OCI-LY7 (cell line): ENCODE measurements at regions not wholly inside any gene's neighbourhood (a gene's known extent, or its start where the extent isn't known, plus 50 kb on each side); places are given as distances from the start of the nearest gene placed in this dataset.
A peak's percentile ranks its signal among the peaks of the same experiment; 100 is the strongest.

Experiments
- BruUV-seq: library from RNA; stranded (reverse); fragments of 400-500 nt; replicated peaks from 2 replicates; lab custom pipeline; 2021; lab: Mats Ljungman, UMichigan
- CTCF ChIA-PET: fragments of 300-600 bp; sonication (Branson Sonifier 250); formaldehyde crosslinking; loops from one replicate; lab custom pipeline; 2022; ENCODE audit warnings: antibody characterized with exemption; ENCODE audit not compliant: unreplicated experiment; lab: Charles Lee
- POLR2A ChIA-PET: fragments of 300-600 bp; sonication (Branson Sonifier 250); formaldehyde crosslinking; loops from one replicate; lab custom pipeline; 2022; ENCODE audit warnings: antibody characterized with exemption; lab: Charles Lee
- DNase-seq: peaks from one replicate; pipeline ENCODE4 v3.0.0-alpha.2; 2015; ENCODE audit warnings: low spot score
- H2AFZ ChIP-seq: fragments of 200-600 bp; sonication (generic), shearing (Covaris generic); 2 replicates; pipeline ENCODE4 v1.6.1; 2014; ENCODE audit warnings: mild to moderate bottlenecking, antibody characterized with exemption, low read length, moderate library complexity
- H3K27ac ChIP-seq: fragments of 200-600 bp; sonication (generic); 2 replicates; pipeline ENCODE4 v1.5.1; 2014; ENCODE audit warnings: mixed run types, low read depth, mild to moderate bottlenecking, moderate library complexity, low read length, inconsistent platforms; ENCODE audit not compliant: poor library complexity, severe bottlenecking
- H3K36me3 ChIP-seq: fragments of 200-600 bp; sonication (generic); 2 replicates; pipeline ENCODE4 v1.6.1; 2014; ENCODE audit warnings: mild to moderate bottlenecking, antibody characterized with exemption, low read length, moderate library complexity, mixed read lengths; ENCODE audit not compliant: insufficient read depth
- H3K4me1 ChIP-seq: fragments of 200-600 bp; sonication (generic); 2 replicates; pipeline ENCODE4 v1.5.1; 2014; ENCODE audit warnings: mild to moderate bottlenecking, low read length; ENCODE audit not compliant: insufficient read depth, poor library complexity, severe bottlenecking
- H3K4me2 ChIP-seq: fragments of 200-600 bp; sonication (generic); 2 replicates; pipeline ENCODE4 v1.6.1; 2014; ENCODE audit warnings: mild to moderate bottlenecking, low read length
- H3K4me3 ChIP-seq: fragments of 200-600 bp; sonication (generic); 2 replicates; pipeline ENCODE4 v1.5.1; 2014; ENCODE audit warnings: mild to moderate bottlenecking, low read depth, low read length; ENCODE audit not compliant: poor library complexity, severe bottlenecking
- H3K79me2 ChIP-seq: fragments of 200-600 bp; sonication (generic); 2 replicates; pipeline ENCODE4 v1.6.1; 2016; ENCODE audit warnings: low read depth, mild to moderate bottlenecking, low read length, moderate library complexity, mixed read lengths; ENCODE audit not compliant: insufficient read depth
- H3K9me2 ChIP-seq: fragments of 200-600 bp; sonication (generic); 2 replicates; pipeline ENCODE4 v1.6.1; 2016; ENCODE audit warnings: mild to moderate bottlenecking, low read length, mixed read lengths; ENCODE audit not compliant: insufficient read depth
- H3K9me3 ChIP-seq: fragments of 200-600 bp; sonication (generic); 2 replicates; pipeline ENCODE4 v1.6.1; 2014; ENCODE audit warnings: mild to moderate bottlenecking, mixed run types, low read length, mixed read lengths
- H4K20me1 ChIP-seq: fragments of 200-600 bp; sonication (generic); 2 replicates; pipeline ENCODE4 v1.6.1; 2014; ENCODE audit warnings: mild to moderate bottlenecking, antibody characterized with exemption, low read length, moderate library complexity, mixed read lengths; ENCODE audit not compliant: insufficient read depth
- EZH2phosphoT487 ChIP-seq: fragments of 200-600 bp; sonication (generic); IDR thresholded peaks from 2 replicates; pipeline ENCODE4 v1.6.1; 2018; ENCODE audit warnings: low read depth, borderline replicate concordance, mild to moderate bottlenecking, mixed run types, antibody characterized with exemption, low read length, moderate library complexity, mixed read lengths
- intact Hi-C: fragments of 100-400 bp; cut with micrococcal nuclease; formaldehyde crosslinking; loops from one replicate; pipeline ENCODE4 v1.10.0; 2022; ENCODE audit not compliant: unreplicated experiment
- TF ChIP-seq, protein P1 (sequence below): fragments of 200-600 bp; sonication (generic); conservative IDR thresholded peaks from 2 replicates; pipeline ENCODE4 v1.5.1; 2014; ENCODE audit warnings: mild to moderate bottlenecking, antibody characterized with exemption, low read length, moderate library complexity, mixed read lengths

DNA sequence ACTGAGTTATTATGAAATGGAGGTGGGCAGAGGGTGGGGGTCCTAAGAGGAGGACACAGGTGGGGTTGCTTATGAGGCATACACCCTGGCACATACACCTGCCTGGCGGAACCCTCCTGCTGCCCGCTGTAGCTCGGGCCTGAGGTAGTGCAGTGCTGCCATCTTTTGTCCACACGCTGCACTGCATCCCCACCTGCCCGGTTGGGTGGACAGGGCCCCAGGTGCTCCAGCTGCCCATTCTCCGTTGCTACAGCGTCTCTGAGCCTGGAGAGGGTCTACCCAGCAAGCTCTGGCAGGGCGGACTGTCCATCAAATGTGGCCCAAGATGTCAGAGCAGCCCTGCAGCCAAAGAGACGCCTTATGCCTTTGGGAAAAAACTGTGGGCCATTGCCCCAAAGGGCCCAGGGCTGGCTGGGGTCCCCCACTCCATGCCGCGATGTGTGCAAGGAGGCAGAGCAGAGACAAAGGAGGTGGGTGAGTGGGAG is 131.2 kb downstream of the BUD13 start:
- Histone ChIP-seq H2AFZ (no peak overlapping the region), H3K79me2 (no peaks in the 10 kb centered on the region), H4K20me1 (no peaks in the 10 kb centered on the region), H3K4me2 (no peak overlapping the region), H3K9me2 (no peaks in the 10 kb centered on the region), H3K4me3 (no peak overlapping the region), H3K36me3 (no peaks in the 10 kb centered on the region), H3K9me3 (no peaks in the 10 kb centered on the region), H3K4me1 (no peaks in the 10 kb centered on the region), H3K27ac (no peak overlapping the region)
- TF ChIP-seq EZH2phosphoT487, result no peak
- TF ChIP-seq, protein P1, sequence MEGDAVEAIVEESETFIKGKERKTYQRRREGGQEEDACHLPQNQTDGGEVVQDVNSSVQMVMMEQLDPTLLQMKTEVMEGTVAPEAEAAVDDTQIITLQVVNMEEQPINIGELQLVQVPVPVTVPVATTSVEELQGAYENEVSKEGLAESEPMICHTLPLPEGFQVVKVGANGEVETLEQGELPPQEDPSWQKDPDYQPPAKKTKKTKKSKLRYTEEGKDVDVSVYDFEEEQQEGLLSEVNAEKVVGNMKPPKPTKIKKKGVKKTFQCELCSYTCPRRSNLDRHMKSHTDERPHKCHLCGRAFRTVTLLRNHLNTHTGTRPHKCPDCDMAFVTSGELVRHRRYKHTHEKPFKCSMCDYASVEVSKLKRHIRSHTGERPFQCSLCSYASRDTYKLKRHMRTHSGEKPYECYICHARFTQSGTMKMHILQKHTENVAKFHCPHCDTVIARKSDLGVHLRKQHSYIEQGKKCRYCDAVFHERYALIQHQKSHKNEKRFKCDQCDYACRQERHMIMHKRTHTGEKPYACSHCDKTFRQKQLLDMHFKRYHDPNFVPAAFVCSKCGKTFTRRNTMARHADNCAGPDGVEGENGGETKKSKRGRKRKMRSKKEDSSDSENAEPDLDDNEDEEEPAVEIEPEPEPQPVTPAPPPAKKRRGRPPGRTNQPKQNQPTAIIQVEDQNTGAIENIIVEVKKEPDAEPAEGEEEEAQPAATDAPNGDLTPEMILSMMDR, result peak; percentile 75
- DNase-seq, result peak; percentile 29
- ChIA-PET CTCF (interaction anchor here (0.6 kb wide), 1 partner anchor 435 kb away, joined by 3 read pairs; no protein-coding TSS in a partner anchor), POLR2A (no interaction called here)
- intact Hi-C loops, result loop anchor here (5.0 kb wide), 1 partner anchor 189 kb away; no protein-coding TSS in a partner anchor
- BruUV-seq, result no TSS peak

GRCh38 chr11:116640641-116641402 is 132.0 kb downstream of the BUD13 start:
- Histone ChIP-seq H3K79me2 (no peaks in the 10 kb centered on the region), H3K9me3 (no peaks in the 10 kb centered on the region), H3K4me1 (no peaks in the 10 kb centered on the region), H2AFZ (no peak overlapping the region), H3K36me3 (no peaks in the 10 kb centered on the region), H3K4me2 (no peak overlapping the region), H3K27ac (no peak overlapping the region), H3K9me2 (no peaks in the 10 kb centered on the region), H4K20me1 (no peaks in the 10 kb centered on the region), H3K4me3 (no peak overlapping the region)
- POLR2A ChIA-PET, result no interaction called here
- BruUV-seq, result no TSS peak
- TF ChIP-seq, protein P1, result no peak
- no peak for TF ChIP-seq EZH2phosphoT487
- intact Hi-C loops, result loop anchor here (5.0 kb wide), 1 partner anchor 189 kb away; no protein-coding TSS in a partner anchor
- CTCF ChIA-PET, result interaction anchor here (0.6 kb wide), 1 partner anchor 434 kb away, joined by 3 read pairs; no protein-coding TSS in a partner anchor
- DNase-seq, result no peak

DNA sequence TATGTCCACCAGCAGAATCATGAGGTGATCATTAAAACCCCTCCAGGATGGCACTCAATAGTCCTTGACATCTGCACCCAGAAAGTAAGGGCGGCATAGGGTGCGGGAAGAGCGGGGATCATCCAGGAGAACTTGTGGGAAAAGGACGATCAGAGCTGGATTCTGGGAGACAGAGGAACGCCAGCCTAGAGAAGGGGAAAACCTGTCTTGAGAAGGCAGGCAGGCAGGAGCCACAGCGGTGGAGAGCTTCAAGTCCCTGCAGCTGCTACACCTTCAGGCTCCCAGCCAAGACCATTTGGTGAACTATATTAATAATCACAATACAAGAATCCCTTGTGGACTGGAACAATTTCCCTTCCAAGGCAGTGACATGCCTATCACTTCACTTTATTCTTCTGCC is 134.3 kb downstream of the BUD13 start:
- BruUV-seq, result no TSS peak
- no peak overlapping the region for H2AFZ ChIP-seq
- intact Hi-C loops, result no loop called here

More for the DNA sequence above, 134.3 kb downstream of the BUD13 start:
- Histone ChIP-seq H3K27ac (no peak overlapping the region), H3K4me3 (no peak overlapping the region), H3K79me2 (no peaks in the 10 kb centered on the region), H3K4me2 (no peak overlapping the region), H3K9me3 (no peaks in the 10 kb centered on the region), H3K4me1 (no peaks in the 10 kb centered on the region), H4K20me1 (no peaks in the 10 kb centered on the region), H3K36me3 (no peaks in the 10 kb centered on the region), H3K9me2 (no peaks in the 10 kb centered on the region)
- DNase-seq, result no peak
- ChIA-PET POLR2A (no interaction called here), CTCF (no interaction called here)
- TF ChIP-seq, protein P1, result no peak
- no peak for TF ChIP-seq EZH2phosphoT487
